ENCODE measurements at regions not wholly inside any gene's neighbourhood (a gene's known extent, or its start where the extent isn't known, plus 50 kb on each side); places are given as distances from the start of the nearest gene placed in this dataset.

GRCh38 chr20:10832141-10832540 is 158.3 kb upstream of the JAG1 start:
- Mint-ChIP-seq H3K27ac (no peak overlapping the region), H3K36me3 (ENCODE audit: low read depth) (no peaks in the 10 kb centered on the region), H3K4me1 (ENCODE audit: low read depth) (no peaks in the 10 kb centered on the region), H3K9me3 (no peaks in the 10 kb centered on the region), H3K27me3 (ENCODE audit: low read depth) (no peaks in the 10 kb centered on the region), H3K4me3 (no peak overlapping the region)
- CTCF ChIA-PET: no interaction called here
- DNase-seq: no peak
- intact Hi-C loops (cut with micrococcal nuclease): no loop called here

GRCh38 chr20:10837901-10838300 is 164.1 kb upstream of the JAG1 start:
- intact Hi-C loops (cut with micrococcal nuclease): no loop called here
- Mint-ChIP-seq H3K27ac (no peak overlapping the region), H3K36me3 (ENCODE audit: low read depth) (no peaks in the 10 kb centered on the region), H3K9me3 (peaks cover 8% of the 10 kb centered on the region), H3K27me3 (ENCODE audit: low read depth) (no peaks in the 10 kb centered on the region), H3K4me3 (no peak overlapping the region), H3K4me1 (ENCODE audit: low read depth) (no peaks in the 10 kb centered on the region)
- CTCF ChIA-PET: no interaction called here
- DNase-seq: no peak

- DNase-seq: no peak
- Mint-ChIP-seq H3K9me3 (peaks cover 8% of the 10 kb centered on the region), H3K27me3 (ENCODE audit: low read depth) (no peaks in the 10 kb centered on the region)
Observed at GRCh38 chr20:10842116-10842515, 168.3 kb upstream of the JAG1 start.

GRCh38 chr20:10843146-10843711 is 169.4 kb upstream of the JAG1 start:
- H3K27ac Mint-ChIP-seq: no peak overlapping the region
- intact Hi-C loops (cut with micrococcal nuclease): no loop called here
- no peak for DNase-seq
- H3K4me1 Mint-ChIP-seq (ENCODE audit: low read depth): no peaks in the 10 kb centered on the region
- no peaks in the 10 kb centered on the region for H3K36me3 Mint-ChIP-seq (ENCODE audit: low read depth)
- no peaks in the 10 kb centered on the region for H3K27me3 Mint-ChIP-seq (ENCODE audit: low read depth)
- CTCF ChIA-PET: no interaction called here
- H3K4me3 Mint-ChIP-seq: no peak overlapping the region
- H3K9me3 Mint-ChIP-seq: peaks cover 8% of the 10 kb centered on the region

More at GRCh38 chr20:10842116-10842515, 168.3 kb upstream of the JAG1 start:
- intact Hi-C loops (cut with micrococcal nuclease): no loop called here
- H3K4me1 Mint-ChIP-seq (ENCODE audit: low read depth): no peaks in the 10 kb centered on the region
- no peak overlapping the region for H3K4me3 Mint-ChIP-seq
- no peak overlapping the region for H3K27ac Mint-ChIP-seq
- CTCF ChIA-PET: no interaction called here
- no peaks in the 10 kb centered on the region for H3K36me3 Mint-ChIP-seq (ENCODE audit: low read depth)

GRCh38 chr20:10846766-10847165 is 173.0 kb upstream of the JAG1 start:
- no peaks in the 10 kb centered on the region for H3K9me3 Mint-ChIP-seq
- DNase-seq: no peak
- intact Hi-C loops (cut with micrococcal nuclease): no loop called here
- no peaks in the 10 kb centered on the region for H3K4me1 Mint-ChIP-seq (ENCODE audit: low read depth)
- no peak overlapping the region for H3K27ac Mint-ChIP-seq
- no peaks in the 10 kb centered on the region for H3K36me3 Mint-ChIP-seq (ENCODE audit: low read depth)
- CTCF ChIA-PET: no interaction called here
- no peaks in the 10 kb centered on the region for H3K27me3 Mint-ChIP-seq (ENCODE audit: low read depth)
- H3K4me3 Mint-ChIP-seq: no peak overlapping the region

- H3K4me1 Mint-ChIP-seq (ENCODE audit: low read depth): no peaks in the 10 kb centered on the region
- intact Hi-C loops (cut with micrococcal nuclease): no loop called here
- no peak for DNase-seq
- H3K36me3 Mint-ChIP-seq (ENCODE audit: low read depth): no peaks in the 10 kb centered on the region
- no peaks in the 10 kb centered on the region for H3K27me3 Mint-ChIP-seq (ENCODE audit: low read depth)
- H3K9me3 Mint-ChIP-seq: no peaks in the 10 kb centered on the region
- CTCF ChIA-PET: no interaction called here
- H3K4me3 Mint-ChIP-seq: no peak overlapping the region
- no peak overlapping the region for H3K27ac Mint-ChIP-seq
Observed at GRCh38 chr20:10848810-10849370, 175.1 kb upstream of the JAG1 start.

GRCh38 chr20:10853176-10853575 is 179.4 kb upstream of the JAG1 start:
- intact Hi-C loops (cut with micrococcal nuclease): no loop called here
- CTCF ChIA-PET: no interaction called here
- no peak for DNase-seq
- H3K4me1 Mint-ChIP-seq (ENCODE audit: low read depth): no peaks in the 10 kb centered on the region
- H3K27me3 Mint-ChIP-seq (ENCODE audit: low read depth): peaks cover 5% of the 10 kb centered on the region
- no peaks in the 10 kb centered on the region for H3K9me3 Mint-ChIP-seq
- no peak overlapping the region for H3K4me3 Mint-ChIP-seq
- H3K36me3 Mint-ChIP-seq (ENCODE audit: low read depth): no peaks in the 10 kb centered on the region
- H3K27ac Mint-ChIP-seq: no peak overlapping the region

GRCh38 chr20:10853731-10854130 is 179.9 kb upstream of the JAG1 start:
- Mint-ChIP-seq H3K36me3 (ENCODE audit: low read depth) (no peaks in the 10 kb centered on the region), H3K9me3 (no peaks in the 10 kb centered on the region), H3K27ac (no peak overlapping the region), H3K4me1 (ENCODE audit: low read depth) (no peaks in the 10 kb centered on the region), H3K4me3 (no peak overlapping the region), H3K27me3 (ENCODE audit: low read depth) (peaks cover 5% of the 10 kb centered on the region)
- DNase-seq: no peak
- CTCF ChIA-PET: interaction anchor here (0.6 kb wide), 1 partner anchor 1445 kb away, joined by 3 read pairs; no protein-coding TSS in a partner anchor
- intact Hi-C loops (cut with micrococcal nuclease): no loop called here

- no peak for DNase-seq
- Mint-ChIP-seq H3K27ac (no peak overlapping the region), H3K4me3 (no peak overlapping the region), H3K36me3 (ENCODE audit: low read depth) (no peaks in the 10 kb centered on the region), H3K4me1 (ENCODE audit: low read depth) (no peaks in the 10 kb centered on the region), H3K27me3 (ENCODE audit: low read depth) (peaks cover 5% of the 10 kb centered on the region), H3K9me3 (no peaks in the 10 kb centered on the region)
- intact Hi-C loops (cut with micrococcal nuclease): no loop called here
- CTCF ChIA-PET: no interaction called here
Observed at GRCh38 chr20:10854976-10855375, 181.2 kb upstream of the JAG1 start.

GRCh38 chr20:10855778-10856177 is 182.0 kb upstream of the JAG1 start:
- no peaks in the 10 kb centered on the region for H3K36me3 Mint-ChIP-seq (ENCODE audit: low read depth)
- no peak for DNase-seq
- H3K27ac Mint-ChIP-seq: no peak overlapping the region
- H3K9me3 Mint-ChIP-seq: no peaks in the 10 kb centered on the region
- peaks cover 5% of the 10 kb centered on the region for H3K27me3 Mint-ChIP-seq (ENCODE audit: low read depth)
- H3K4me3 Mint-ChIP-seq: no peak overlapping the region
- H3K4me1 Mint-ChIP-seq (ENCODE audit: low read depth): no peaks in the 10 kb centered on the region
- intact Hi-C loops (cut with micrococcal nuclease): no loop called here
- CTCF ChIA-PET: no interaction called here

- no peaks in the 10 kb centered on the region for H3K4me1 Mint-ChIP-seq (ENCODE audit: low read depth)
- no peak overlapping the region for H3K4me3 Mint-ChIP-seq
- CTCF ChIA-PET: no interaction called here
- intact Hi-C loops (cut with micrococcal nuclease): no loop called here
- DNase-seq: no peak
- peaks cover 5% of the 10 kb centered on the region for H3K27me3 Mint-ChIP-seq (ENCODE audit: low read depth)
- no peaks in the 10 kb centered on the region for H3K9me3 Mint-ChIP-seq
- H3K36me3 Mint-ChIP-seq (ENCODE audit: low read depth): no peaks in the 10 kb centered on the region
- H3K27ac Mint-ChIP-seq: no peak overlapping the region
Observed at GRCh38 chr20:10856237-10857015, 182.6 kb upstream of the JAG1 start.

GRCh38 chr20:10857352-10858070 is 183.7 kb upstream of the JAG1 start:
- Mint-ChIP-seq H3K4me3 (no peak overlapping the region), H3K9me3 (no peaks in the 10 kb centered on the region), H3K4me1 (ENCODE audit: low read depth) (no peaks in the 10 kb centered on the region), H3K27ac (no peak overlapping the region), H3K36me3 (ENCODE audit: low read depth) (no peaks in the 10 kb centered on the region), H3K27me3 (ENCODE audit: low read depth) (peaks cover 5% of the 10 kb centered on the region)
- intact Hi-C loops (cut with micrococcal nuclease): no loop called here
- CTCF ChIA-PET: no interaction called here
- DNase-seq: no peak

- CTCF ChIA-PET: no interaction called here
Observed at GRCh38 chr20:10861090-10861489, 187.3 kb upstream of the JAG1 start.

More at GRCh38 chr20:10861090-10861489, 187.3 kb upstream of the JAG1 start:
- H3K27me3 Mint-ChIP-seq (ENCODE audit: low read depth): peaks cover 3% of the 10 kb centered on the region
- no peak overlapping the region for H3K27ac Mint-ChIP-seq
- H3K9me3 Mint-ChIP-seq: no peaks in the 10 kb centered on the region
- no peaks in the 10 kb centered on the region for H3K4me1 Mint-ChIP-seq (ENCODE audit: low read depth)
- intact Hi-C loops (cut with micrococcal nuclease): no loop called here
- DNase-seq: no peak
- no peak overlapping the region for H3K4me3 Mint-ChIP-seq
- no peaks in the 10 kb centered on the region for H3K36me3 Mint-ChIP-seq (ENCODE audit: low read depth)

Measured in activated naive CD4-positive, alpha-beta T cell treated with anti-CD3 and anti-CD28 coated beads for 36 hours (primary cell).